DOHH2 (cell line): ENCODE measurements at regions not wholly inside any gene's neighbourhood (a gene's known extent, or its start where the extent isn't known, plus 50 kb on each side); places are given as distances from the start of the nearest gene placed in this dataset.

Experiments
- H3F3A ChIP-seq: fragments of 200-600 bp; sonication (generic), shearing (Covaris generic); 2 replicates; pipeline ENCODE4 v1.6.0; 2016; ENCODE audit warnings: antibody characterized with exemption, mild to moderate bottlenecking; ENCODE audit not compliant: control insufficient read depth, insufficient read depth
- H3K27ac ChIP-seq: fragments of 200-600 bp; sonication (generic); 2 replicates; pipeline ENCODE4 v1.5.1; 2014; ENCODE audit warnings: low read depth, mild to moderate bottlenecking, low read length, moderate library complexity
- H3K27me3 ChIP-seq: fragments of 200-600 bp; sonication (generic); 2 replicates; pipeline ENCODE4 v1.6.1; 2014; ENCODE audit warnings: mild to moderate bottlenecking, low read length, mixed read lengths; ENCODE audit not compliant: control insufficient read depth
- H3K36me3 ChIP-seq: fragments of 200-600 bp; sonication (generic); 2 replicates; pipeline ENCODE4 v1.6.1; 2014; ENCODE audit warnings: mild to moderate bottlenecking, low read length, moderate library complexity, mixed read lengths; ENCODE audit not compliant: control insufficient read depth
- H3K4me1 ChIP-seq: fragments of 200-600 bp; sonication (generic); 2 replicates; pipeline ENCODE4 v1.6.1; 2014; ENCODE audit warnings: mild to moderate bottlenecking, low read length, mixed read lengths; ENCODE audit not compliant: control insufficient read depth
- H3K4me2 ChIP-seq: fragments of 200-600 bp; sonication (generic); 2 replicates; pipeline ENCODE4 v1.6.0; 2014; ENCODE audit warnings: mild to moderate bottlenecking, low read length, moderate library complexity
- H3K4me3 ChIP-seq: fragments of 200-600 bp; sonication (generic); 2 replicates; pipeline ENCODE4 v1.5.1; 2014; ENCODE audit warnings: mild to moderate bottlenecking, low read length, mixed read lengths
- H3K79me2 ChIP-seq: fragments of 200-600 bp; sonication (generic); 2 replicates; pipeline ENCODE4 v1.6.1; 2014; ENCODE audit warnings: mild to moderate bottlenecking, low read length, mixed read lengths; ENCODE audit not compliant: control insufficient read depth
- H3K9me2 ChIP-seq: fragments of 200-600 bp; sonication (generic); replicated peaks from 2 replicates; pipeline ENCODE4 v1.6.1; 2014; ENCODE audit warnings: mild to moderate bottlenecking, low read length, mixed read lengths; ENCODE audit not compliant: control insufficient read depth
- H3K9me3 ChIP-seq: fragments of 200-600 bp; sonication (generic); 2 replicates; pipeline ENCODE4 v1.6.1; 2014; ENCODE audit warnings: antibody characterized with exemption, low read length, mixed read lengths; ENCODE audit not compliant: control insufficient read depth, insufficient read depth
- H4K20me1 ChIP-seq: fragments of 200-600 bp; sonication (generic); 2 replicates; pipeline ENCODE4 v1.6.0; 2014; ENCODE audit warnings: low read depth, mild to moderate bottlenecking, antibody characterized with exemption, low read length, moderate library complexity; ENCODE audit not compliant: control insufficient read depth, insufficient read depth
- EZH2phosphoT487 ChIP-seq: fragments of 200-600 bp; sonication (generic); IDR thresholded peaks from 2 replicates; pipeline ENCODE4 v1.6.1; 2017; ENCODE audit warnings: borderline replicate concordance, mild to moderate bottlenecking, antibody characterized with exemption, low read length, moderate library complexity, mixed read lengths
- TF ChIP-seq, protein P1 (sequence below): fragments of 200-600 bp; sonication (generic); IDR thresholded peaks from one replicate; pipeline ENCODE4 v1.5.1; 2014; ENCODE audit warnings: antibody characterized with exemption, mild to moderate bottlenecking, low read depth, low read length; ENCODE audit not compliant: poor library complexity, severe bottlenecking

DNA sequence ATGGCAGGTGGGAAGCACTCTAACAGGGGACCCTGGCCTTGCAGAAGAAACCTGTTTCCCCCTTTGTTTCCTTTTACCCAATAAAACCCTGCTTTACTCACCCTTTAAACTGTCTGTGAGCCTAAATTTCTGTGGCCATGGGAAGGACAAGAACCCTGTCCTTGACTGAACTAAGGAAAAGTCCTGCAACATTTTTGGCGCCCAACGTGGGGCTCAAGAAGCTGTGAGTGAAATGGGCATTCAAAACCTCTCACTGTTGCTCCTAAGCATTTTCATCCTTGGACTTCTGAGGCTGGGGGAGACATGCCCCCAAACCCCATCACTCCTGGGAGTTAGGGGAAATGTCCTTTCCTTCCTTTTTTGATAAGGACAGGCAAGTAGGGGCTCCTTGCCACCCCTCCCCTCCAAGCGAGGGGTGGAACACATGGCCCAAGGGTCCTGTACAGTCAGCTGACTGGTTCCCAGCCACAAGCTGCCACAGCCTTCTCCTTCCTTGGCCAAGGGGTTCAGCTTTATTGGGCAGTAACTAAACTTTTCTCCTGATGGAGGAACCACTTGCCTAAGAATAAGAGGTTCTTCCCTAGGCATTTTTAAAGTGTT lies 381.6 kb downstream of the KLF5 start:
- Histone ChIP-seq H3K4me2 (no peak overlapping the region), H3F3A (no peaks in the 10 kb centered on the region), H3K27me3 (no peaks in the 10 kb centered on the region), H3K4me1 (no peaks in the 10 kb centered on the region), H3K79me2 (no peaks in the 10 kb centered on the region), H4K20me1 (no peaks in the 10 kb centered on the region), H3K9me3 (peaks cover 19% of the 10 kb centered on the region), H3K36me3 (no peaks in the 10 kb centered on the region), H3K9me2 (no peaks in the 10 kb centered on the region), H3K4me3 (no peak overlapping the region), H3K27ac (no peak overlapping the region)
- TF ChIP-seq, protein P1, sequence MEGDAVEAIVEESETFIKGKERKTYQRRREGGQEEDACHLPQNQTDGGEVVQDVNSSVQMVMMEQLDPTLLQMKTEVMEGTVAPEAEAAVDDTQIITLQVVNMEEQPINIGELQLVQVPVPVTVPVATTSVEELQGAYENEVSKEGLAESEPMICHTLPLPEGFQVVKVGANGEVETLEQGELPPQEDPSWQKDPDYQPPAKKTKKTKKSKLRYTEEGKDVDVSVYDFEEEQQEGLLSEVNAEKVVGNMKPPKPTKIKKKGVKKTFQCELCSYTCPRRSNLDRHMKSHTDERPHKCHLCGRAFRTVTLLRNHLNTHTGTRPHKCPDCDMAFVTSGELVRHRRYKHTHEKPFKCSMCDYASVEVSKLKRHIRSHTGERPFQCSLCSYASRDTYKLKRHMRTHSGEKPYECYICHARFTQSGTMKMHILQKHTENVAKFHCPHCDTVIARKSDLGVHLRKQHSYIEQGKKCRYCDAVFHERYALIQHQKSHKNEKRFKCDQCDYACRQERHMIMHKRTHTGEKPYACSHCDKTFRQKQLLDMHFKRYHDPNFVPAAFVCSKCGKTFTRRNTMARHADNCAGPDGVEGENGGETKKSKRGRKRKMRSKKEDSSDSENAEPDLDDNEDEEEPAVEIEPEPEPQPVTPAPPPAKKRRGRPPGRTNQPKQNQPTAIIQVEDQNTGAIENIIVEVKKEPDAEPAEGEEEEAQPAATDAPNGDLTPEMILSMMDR: no peak
- no peak for TF ChIP-seq EZH2phosphoT487

GRCh38 chr13:73433890-73434289 lies 375.1 kb downstream of the KLF5 start:
- no peaks in the 10 kb centered on the region for H3F3A ChIP-seq
- no peaks in the 10 kb centered on the region for H3K27me3 ChIP-seq
- no peak overlapping the region for H3K4me2 ChIP-seq
- no peaks in the 10 kb centered on the region for H3K79me2 ChIP-seq
- TF ChIP-seq, protein P1: no peak
- TF ChIP-seq EZH2phosphoT487: no peak
- H4K20me1 ChIP-seq: no peaks in the 10 kb centered on the region
- H3K4me1 ChIP-seq: no peaks in the 10 kb centered on the region
- H3K36me3 ChIP-seq: no peaks in the 10 kb centered on the region
- H3K9me3 ChIP-seq: no peaks in the 10 kb centered on the region
- no peak overlapping the region for H3K4me3 ChIP-seq
- no peaks in the 10 kb centered on the region for H3K9me2 ChIP-seq
- no peak overlapping the region for H3K27ac ChIP-seq

DNA sequence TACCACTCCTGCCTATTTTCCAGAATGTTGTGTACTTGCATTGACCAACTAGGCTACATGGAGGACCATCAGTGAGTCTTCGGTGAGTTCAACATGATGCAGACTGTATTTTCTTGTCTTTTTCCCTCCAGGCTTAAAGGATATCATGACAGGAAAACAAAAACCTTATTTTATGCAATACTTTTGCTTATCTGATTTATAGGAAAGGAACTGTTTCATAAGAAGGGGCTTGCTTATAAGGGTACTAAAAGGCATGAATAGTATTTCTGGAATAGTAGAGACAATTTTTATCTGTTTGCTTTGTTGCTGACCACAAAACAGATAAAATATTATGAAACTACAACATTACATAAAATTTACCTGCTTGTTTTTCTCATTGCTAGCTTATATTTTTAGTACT lies 374.7 kb downstream of the KLF5 start:
- Histone ChIP-seq H3K4me2 (no peak overlapping the region), H3K36me3 (no peaks in the 10 kb centered on the region), H3K27me3 (no peaks in the 10 kb centered on the region), H3K79me2 (no peaks in the 10 kb centered on the region), H3K9me3 (no peaks in the 10 kb centered on the region), H3K9me2 (no peaks in the 10 kb centered on the region), H3K4me1 (no peaks in the 10 kb centered on the region), H3F3A (no peaks in the 10 kb centered on the region), H3K4me3 (no peak overlapping the region), H4K20me1 (no peaks in the 10 kb centered on the region), H3K27ac (no peak overlapping the region)
- TF ChIP-seq, protein P1: no peak
- TF ChIP-seq EZH2phosphoT487: no peak
